GM12878 (cell line): ENCODE measurements at regions not wholly inside any gene's neighbourhood (a gene's known extent, or its start where the extent isn't known, plus 50 kb on each side); places are given as distances from the start of the nearest gene placed in this dataset.

Experiments used
- ATAC-seq: fragments of 200-7000 bp; cut with Tn5 transposase; 3 replicates; pipeline ENCODE4 v1.9.1; 2020; ENCODE audit warnings: mild to moderate bottlenecking, moderate library complexity
- BruUV-seq: library from RNA; stranded (reverse); fragments of 400-500 nt; replicated peaks from 2 replicates; lab custom pipeline; 2021; lab: Mats Ljungman, UMichigan
- CTCF ChIA-PET: fragments of 300-600 bp; sonication (Branson Sonifier 250); formaldehyde crosslinking; extraction: SDS; loops from one replicate; lab custom pipeline; 2021; ENCODE audit warnings: inconsistent platforms; lab: Yijun Ruan, JAX
- POLR2A ChIA-PET: fragments of 350-600 bp; formaldehyde crosslinking; extraction: SDS; loops from one replicate; lab custom pipeline; 2021; ENCODE audit warnings: inconsistent platforms; lab: Charles Lee
- RAD21 ChIA-PET: fragments of 300-600 bp; sonication (Branson Sonifier 250); formaldehyde crosslinking; loops from one replicate; lab custom pipeline; 2023; ENCODE audit warnings: antibody characterized with exemption; ENCODE audit not compliant: unreplicated experiment; lab: Charles Lee
- SMC1A ChIA-PET: fragments of 300-600 bp; sonication (Branson Sonifier 250); formaldehyde crosslinking; loops from one replicate; lab custom pipeline; 2023; ENCODE audit not compliant: unreplicated experiment, uncharacterized antibody; lab: Charles Lee
- DNase-seq: peaks from one replicate; pipeline ENCODE4 v3.0.0-alpha.2; 2011; ENCODE audit warnings: low read depth, low spot score
- FAIRE-seq: peaks from 3 replicates; lab custom pipeline; 2011; peaks lifted over from hg19 to GRCh38; lab: Jason Lieb, UNC
- H2AFZ ChIP-seq: 2 replicates; pipeline ENCODE4 v1.6.0; 2011; ENCODE audit warnings: low read depth, low read length, control low read depth; ENCODE audit not compliant: control insufficient read depth
- H3K27ac ChIP-seq: 2 replicates; pipeline ENCODE4 v1.5.1; 2011; ENCODE audit warnings: control low read depth; ENCODE audit not compliant: control insufficient read depth, insufficient read depth
- H3K27me3 ChIP-seq, 2 experiments: replicated peaks in 1 of 2; 2 replicates each; pipeline versions ENCODE4 v1.6.0 to v1.6.1; 2011; ENCODE audit warnings: low read length in 1 of 2; ENCODE audit not compliant: control insufficient read depth in 2 of 2, insufficient read depth in 2 of 2
- H3K36me3 ChIP-seq, 2 experiments: 2 replicates each; pipeline ENCODE4 v1.5.1; 2011; ENCODE audit warnings: low read length in 1 of 2; ENCODE audit not compliant: control insufficient read depth in 2 of 2, insufficient read depth in 2 of 2
- H3K4me1 ChIP-seq: 2 replicates; pipeline ENCODE4 v1.6.1; 2011; ENCODE audit warnings: mild to moderate bottlenecking, low read length, moderate library complexity, mixed read lengths; ENCODE audit not compliant: control insufficient read depth, insufficient read depth
- H3K4me2 ChIP-seq: 2 replicates; pipeline ENCODE4 v1.6.0; 2011; ENCODE audit warnings: control low read depth; ENCODE audit not compliant: control insufficient read depth, insufficient read depth
- H3K4me3 ChIP-seq: fragments of 200-600 bp; sonication (generic); 2 replicates; pipeline ENCODE4 v1.5.1; 2016
- H3K79me2 ChIP-seq: 2 replicates; pipeline ENCODE4 v1.6.0; 2011; ENCODE audit warnings: low read length; ENCODE audit not compliant: control insufficient read depth, insufficient read depth
- H3K9ac ChIP-seq: 2 replicates; pipeline ENCODE4 v1.8.0; 2011; ENCODE audit warnings: low read length, control low read depth, mixed read lengths; ENCODE audit not compliant: control insufficient read depth, insufficient read depth
- H3K9me3 ChIP-seq: replicated peaks from 3 replicates; pipeline ENCODE4 v1.5.1; 2011; ENCODE audit warnings: mild to moderate bottlenecking, low read length; ENCODE audit not compliant: control insufficient read depth, insufficient read depth
- H4K20me1 ChIP-seq: 2 replicates; pipeline ENCODE4 v1.6.0; 2011; ENCODE audit not compliant: control insufficient read depth, insufficient read depth
- BHLHE40 ChIP-seq, 2 experiments: fragments of 450-650 bp in 1 of 2; IDR thresholded peaks; 2 replicates each; pipeline ENCODE4 v1.6.1; 2011 to 2017; ENCODE audit warnings: low read depth in 2 of 2, borderline replicate concordance in 1 of 2, improper control_type of control experiment in 1 of 2, low read length in 1 of 2, mild to moderate bottlenecking in 1 of 2
- EGR1 ChIP-seq, 2 experiments: IDR thresholded peaks; 1 replicate in 1 of 2; 2 replicates in 1 of 2; pipeline ENCODE4 v1.6.1; 2011 to 2012; ENCODE audit warnings: low read depth in 2 of 2, low read length in 2 of 2, borderline replicate concordance in 1 of 2, mild to moderate bottlenecking in 1 of 2, moderate library complexity in 1 of 2
- HDAC6 ChIP-seq: fragments of 200-600 bp; sonication (generic); IDR thresholded peaks from one replicate; pipeline ENCODE4 v1.8.0; 2017; ENCODE audit warnings: antibody characterized with exemption; ENCODE audit not compliant: unreplicated experiment
- NFIC ChIP-seq: IDR thresholded peaks from 2 replicates; pipeline ENCODE4 v1.6.1; 2012; ENCODE audit warnings: low read depth, mild to moderate bottlenecking, inconsistent platforms, low read length, moderate library complexity
- NFYA ChIP-seq: IDR thresholded peaks from 2 replicates; pipeline ENCODE4 v1.6.1; 2011; ENCODE audit warnings: low read depth, mild to moderate bottlenecking, low read length, improper control_type of control experiment, borderline replicate concordance
- RAD21 ChIP-seq: IDR thresholded peaks from 2 replicates; pipeline ENCODE4 v1.6.1; 2011; ENCODE audit warnings: mild to moderate bottlenecking, low read depth, low read length, moderate library complexity; ENCODE audit not compliant: insufficient read depth
- SMAD1 ChIP-seq: fragments of 450-650 bp; IDR thresholded peaks from 2 replicates; pipeline ENCODE4 v1.6.1; 2018; ENCODE audit warnings: mild to moderate bottlenecking, low read depth; ENCODE audit not compliant: partially characterized antibody
- ZSCAN29 ChIP-seq: fragments of 450-650 bp; IDR thresholded peaks from 2 replicates; pipeline ENCODE4 v1.6.1; 2017; ENCODE audit warnings: mild to moderate bottlenecking, moderate library complexity
- WGBS: methylation state at CpG from one replicate; pipeline ENCODE4 v1.1.6; 2016; ENCODE audit warnings: low lambda C conversion rate; ENCODE audit not compliant: insufficient replicate concordance, insufficient coverage; ENCODE audit errors: missing lambda C conversion rate; 5-methylcytosine and 5-hydroxymethylcytosine counted together
- in situ Hi-C: fragments of 300-500 bp; cut with MboI; formaldehyde crosslinking; loops from 9 replicates; pipeline ENCODE4 v1.14.3; 2018; ENCODE audit warnings: mixed read lengths
- intact Hi-C: fragments of 100-400 bp; cut with micrococcal nuclease; formaldehyde crosslinking; loops from one replicate; pipeline ENCODE4 v1.14.2; 2022; ENCODE audit not compliant: unreplicated experiment
- TF ChIP-seq, protein P1 (sequence below): IDR thresholded peaks from 2 replicates; pipeline ENCODE4 v1.6.1; 2012; ENCODE audit warnings: low read depth, low read length, improper control_type of control experiment
- TF ChIP-seq, protein P2 (sequence below): fragments of 450-650 bp; formaldehyde crosslinking; IDR thresholded peaks from 2 replicates; pipeline ENCODE4 v1.4.0; 2022; ENCODE audit warnings: mild to moderate bottlenecking, moderate library complexity

DNA sequence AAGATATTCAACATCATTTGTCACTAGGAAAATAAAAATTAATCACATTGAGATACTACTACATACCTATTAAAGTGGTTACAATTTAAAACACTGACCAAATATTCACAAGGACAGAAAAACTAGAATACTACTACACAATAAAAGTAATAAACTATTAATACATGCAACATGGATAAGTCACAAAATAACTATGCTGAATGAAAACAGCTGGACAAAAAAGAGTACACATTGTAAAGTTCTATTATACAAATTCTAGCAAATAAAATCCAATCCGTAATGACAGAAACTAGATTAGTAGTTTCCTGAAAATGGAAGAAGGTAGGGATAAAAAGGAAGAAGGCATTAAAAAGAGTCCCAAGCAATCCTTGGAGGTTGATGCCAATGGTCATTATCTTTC, 348.7 kb upstream of the PTBP2 start:
- TF ChIP-seq BHLHE40 (IDR thresholded peaks at IDR 0.05; ENCODE audit: borderline replicate concordance in 1 of 2, low read depth in 2 of 2, low read length in 1 of 2) (no peak), NFYA (no peak), SMAD1 (no peak), ZSCAN29 (no peak), RAD21 (no peak), HDAC6 (no peak), EGR1 (IDR thresholded peaks at IDR 0.05; ENCODE audit: borderline replicate concordance in 1 of 2, low read depth in 2 of 2, low read length in 2 of 2) (no peak), NFIC (no peak)
- TF ChIP-seq, protein P1, sequence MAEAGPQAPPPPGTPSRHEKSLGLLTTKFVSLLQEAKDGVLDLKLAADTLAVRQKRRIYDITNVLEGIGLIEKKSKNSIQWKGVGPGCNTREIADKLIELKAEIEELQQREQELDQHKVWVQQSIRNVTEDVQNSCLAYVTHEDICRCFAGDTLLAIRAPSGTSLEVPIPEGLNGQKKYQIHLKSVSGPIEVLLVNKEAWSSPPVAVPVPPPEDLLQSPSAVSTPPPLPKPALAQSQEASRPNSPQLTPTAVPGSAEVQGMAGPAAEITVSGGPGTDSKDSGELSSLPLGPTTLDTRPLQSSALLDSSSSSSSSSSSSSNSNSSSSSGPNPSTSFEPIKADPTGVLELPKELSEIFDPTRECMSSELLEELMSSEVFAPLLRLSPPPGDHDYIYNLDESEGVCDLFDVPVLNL = no peak
- TF ChIP-seq, protein P2, sequence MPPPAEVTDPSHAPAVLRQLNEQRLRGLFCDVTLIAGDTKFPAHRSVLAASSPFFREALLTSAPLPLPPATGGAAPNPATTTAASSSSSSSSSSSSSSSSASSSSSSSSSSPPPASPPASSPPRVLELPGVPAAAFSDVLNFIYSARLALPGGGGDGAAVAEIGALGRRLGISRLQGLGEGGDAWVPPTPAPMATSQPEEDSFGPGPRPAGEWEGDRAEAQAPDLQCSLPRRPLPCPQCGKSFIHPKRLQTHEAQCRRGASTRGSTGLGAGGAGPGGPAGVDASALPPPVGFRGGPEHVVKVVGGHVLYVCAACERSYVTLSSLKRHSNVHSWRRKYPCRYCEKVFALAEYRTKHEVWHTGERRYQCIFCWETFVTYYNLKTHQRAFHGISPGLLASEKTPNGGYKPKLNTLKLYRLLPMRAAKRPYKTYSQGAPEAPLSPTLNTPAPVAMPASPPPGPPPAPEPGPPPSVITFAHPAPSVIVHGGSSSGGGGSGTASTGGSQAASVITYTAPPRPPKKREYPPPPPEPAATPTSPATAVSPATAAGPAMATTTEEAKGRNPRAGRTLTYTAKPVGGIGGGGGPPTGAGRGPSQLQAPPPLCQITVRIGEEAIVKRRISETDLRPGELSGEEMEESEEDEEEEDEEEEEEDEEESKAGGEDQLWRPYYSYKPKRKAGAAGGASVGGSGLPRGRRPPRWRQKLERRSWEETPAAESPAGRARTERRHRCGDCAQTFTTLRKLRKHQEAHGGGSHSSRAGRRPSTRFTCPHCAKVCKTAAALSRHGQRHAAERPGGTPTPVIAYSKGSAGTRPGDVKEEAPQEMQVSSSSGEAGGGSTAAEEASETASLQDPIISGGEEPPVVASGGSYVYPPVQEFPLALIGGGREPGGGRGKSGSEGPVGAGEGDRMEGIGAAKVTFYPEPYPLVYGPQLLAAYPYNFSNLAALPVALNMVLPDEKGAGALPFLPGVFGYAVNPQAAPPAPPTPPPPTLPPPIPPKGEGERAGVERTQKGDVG (CRISPR knock-in tag) = no peak
- TF ChIP-seq, all 136 proteins: peak for 0
- ATAC-seq = no peak
- BruUV-seq = no TSS peak
- Histone ChIP-seq H3K27me3 (no peaks in the 10 kb centered on the region), H3K4me3 (no peak overlapping the region), H3K9me3 (no peaks in the 10 kb centered on the region), H2AFZ (no peak overlapping the region), H3K9ac (no peak overlapping the region), H3K36me3 (no peaks in the 10 kb centered on the region), H3K4me2 (no peak overlapping the region), H4K20me1 (no peaks in the 10 kb centered on the region), H3K79me2 (no peaks in the 10 kb centered on the region), H3K27ac (no peak overlapping the region), H3K4me1 (no peaks in the 10 kb centered on the region)
- SMC1A ChIA-PET = no interaction called here
- intact Hi-C loops = no loop called here
- CTCF ChIA-PET = no interaction called here
- DNase-seq = no peak
- in situ Hi-C loops = no loop called here
- RAD21 ChIA-PET = no interaction called here
- FAIRE-seq = no peak
- WGBS = 44% methylated on average over 1 of the region's 1 CpG
- POLR2A ChIA-PET = no interaction called here
